Liver (tissue), 8 donors: ENCODE measurements at regions not wholly inside any gene's neighbourhood (a gene's known extent, or its start where the extent isn't known, plus 50 kb on each side); places are given as distances from the start of the nearest gene placed in this dataset.

Source experiments
- DNase-seq: peaks from one replicate; pipeline ENCODE4 v3.0.0-alpha.2; 2017; ENCODE audit warnings: low spot score
- H3K27ac ChIP-seq, 2 donors: one replicate each; pipeline ENCODE4 v1.7.0; 2013; ENCODE audit warnings: inconsistent platforms in 2 of 2, low read length in 2 of 2, control low read depth in 1 of 2, low read depth in 1 of 2, mild to moderate bottlenecking in 1 of 2
- H3K27me3 ChIP-seq, 4 donors: one replicate each; pipeline versions ENCODE4 v1.6.1 to v1.7.0; 2013; ENCODE audit warnings: low read length in 3 of 4, inconsistent platforms in 1 of 4, mild to moderate bottlenecking in 1 of 4, moderate library complexity in 1 of 4; ENCODE audit not compliant: control insufficient read depth in 4 of 4, insufficient read depth in 4 of 4
- H3K36me3 ChIP-seq, 4 donors: one replicate each; pipeline versions ENCODE4 v1.6.1 to v1.7.0; 2013; ENCODE audit warnings: low read length in 3 of 4, mild to moderate bottlenecking in 3 of 4, low read depth in 1 of 4, moderate library complexity in 1 of 4; ENCODE audit not compliant: control insufficient read depth in 4 of 4, insufficient read depth in 3 of 4
- H3K4me1 ChIP-seq, 4 donors: one replicate each; pipeline versions ENCODE4 v1.6.1 to v1.7.0; 2013; ENCODE audit warnings: low read length in 3 of 4, mild to moderate bottlenecking in 3 of 4, moderate library complexity in 1 of 4; ENCODE audit not compliant: control insufficient read depth in 4 of 4, insufficient read depth in 4 of 4
- H3K4me3 ChIP-seq, 3 donors: one replicate each; pipeline versions ENCODE4 v1.6.1 to v1.7.0; 2013; ENCODE audit warnings: low read length in 3 of 3, control low read depth in 1 of 3, low read depth in 1 of 3, mild to moderate bottlenecking in 1 of 3
- H3K9ac ChIP-seq, 2 donors: one replicate each; pipeline ENCODE4 v1.7.0; 2013; ENCODE audit warnings: low read length in 2 of 2, mild to moderate bottlenecking in 2 of 2, moderate library complexity in 2 of 2, control low read depth in 1 of 2, low read depth in 1 of 2
- H3K9me3 ChIP-seq, 4 donors: one replicate each; pipeline versions ENCODE4 v1.6.1 to v1.7.0; 2013; ENCODE audit warnings: low read length in 3 of 4; ENCODE audit not compliant: control insufficient read depth in 4 of 4
- EGR1 ChIP-seq, 2 donors: IDR thresholded peaks; 2 replicates each; pipeline ENCODE4 v1.6.1; 2016 to 2018; ENCODE audit warnings: antibody characterized with exemption in 2 of 2, low read depth in 2 of 2
- FOXA1 ChIP-seq: IDR thresholded peaks from 2 replicates; pipeline ENCODE4 v1.6.1; 2016; ENCODE audit warnings: antibody characterized with exemption
- FOXA2 ChIP-seq: IDR thresholded peaks from 2 replicates; pipeline ENCODE4 v1.6.1; 2016; ENCODE audit warnings: antibody characterized with exemption
- GABPA ChIP-seq, 2 donors: IDR thresholded peaks in 1 of 2; conservative IDR thresholded peaks in 1 of 2; 2 replicates each; pipeline ENCODE4 v1.6.1; 2016; ENCODE audit warnings: antibody characterized with exemption in 2 of 2, mild to moderate bottlenecking in 1 of 2, moderate library complexity in 1 of 2
- HNF4G ChIP-seq: IDR thresholded peaks from 2 replicates; pipeline ENCODE4 v1.6.1; 2016; ENCODE audit warnings: antibody characterized with exemption
- JUND ChIP-seq, 2 donors: IDR thresholded peaks; 2 replicates each; pipeline ENCODE4 v1.6.1; 2016; ENCODE audit warnings: antibody characterized with exemption in 2 of 2
- RAD21 ChIP-seq, 2 donors: IDR thresholded peaks; 2 replicates each; pipeline ENCODE4 v1.6.1; 2016; ENCODE audit warnings: antibody characterized with exemption in 2 of 2, mild to moderate bottlenecking in 2 of 2
- SP1 ChIP-seq: IDR thresholded peaks from 2 replicates; pipeline ENCODE4 v1.6.1; 2018; ENCODE audit warnings: antibody characterized with exemption, mild to moderate bottlenecking
- WGBS: extraction: QIAGEN DNeasy Blood & Tissue Kit; methylation state at CpG from one replicate; pipeline ENCODE4 v1.1.7; 2013; 5-methylcytosine and 5-hydroxymethylcytosine counted together
- TF ChIP-seq, protein P1 (sequence below): IDR thresholded peaks from 2 replicates; pipeline ENCODE4 v1.6.1; 2016; ENCODE audit warnings: antibody characterized with exemption
- TF ChIP-seq, protein P2 (sequence below): IDR thresholded peaks from 2 replicates; pipeline ENCODE4 v1.6.1; 2016; ENCODE audit warnings: antibody characterized with exemption, mild to moderate bottlenecking
- TF ChIP-seq, protein P3 (sequence below): fragments of 150-350 bp; IDR thresholded peaks from 2 replicates; pipeline ENCODE4 v1.5.1; 2017; ENCODE audit warnings: improper control_type of control experiment, low read depth, low read length; ENCODE audit not compliant: missing input control
- TF ChIP-seq, protein P4 (sequence below): IDR thresholded peaks from 2 replicates; pipeline ENCODE4 v1.6.1; 2016; ENCODE audit warnings: antibody characterized with exemption
- TF ChIP-seq, protein P5 (sequence below): IDR thresholded peaks from 2 replicates; pipeline ENCODE4 v1.6.1; 2016; ENCODE audit warnings: antibody characterized with exemption
- donor health status: healthy.
- donor health status: healthy.
- donor health status: healthy.
- donor health status: healthy.
- donor health status: healthy.

DNA sequence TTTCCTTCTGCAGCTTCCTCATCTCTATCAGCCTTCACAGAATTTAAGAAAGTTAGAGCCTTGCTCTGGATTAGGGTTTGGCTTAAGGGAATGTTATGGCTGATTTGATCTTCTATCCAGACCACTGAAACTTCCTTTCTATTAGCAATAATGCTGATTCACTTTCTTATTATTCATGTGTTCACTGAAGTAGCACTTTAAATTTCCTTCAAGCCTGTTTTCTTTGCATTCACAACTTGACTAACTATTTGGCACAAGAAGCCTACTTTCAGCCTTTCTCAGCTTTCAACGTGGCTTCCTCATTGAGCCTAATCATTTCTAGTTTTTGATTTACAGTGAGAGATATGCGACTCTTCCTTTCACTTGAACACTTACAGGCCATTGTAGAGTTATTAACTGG, 528.5 kb downstream of the PLPP3 start:
- DNase-seq = no peak
- Histone ChIP-seq H3K27ac (no peak overlapping the region), H3K9ac (no peak overlapping the region), H3K4me3 (no peak overlapping the region), H3K36me3 (no peaks in the 10 kb centered on the region), H3K9me3 (peaks cover 0 to 4% (median 0%) of the 10 kb centered on the region in 4 donors), H3K27me3 (no peaks in the 10 kb centered on the region), H3K4me1 (no peaks in the 10 kb centered on the region)
- 82% methylated on average over 2 of the region's 2 CpGs for WGBS
- no peak for TF ChIP-seq EGR1 (IDR thresholded peaks at IDR 0.05; ENCODE audit: low read depth in 2 of 2)
- no peak for TF ChIP-seq JUND (IDR thresholded peaks at IDR 0.05)
- no peak for TF ChIP-seq FOXA1
- TF ChIP-seq HNF4G = no peak
- no peak for TF ChIP-seq FOXA2
- TF ChIP-seq, protein P1, sequence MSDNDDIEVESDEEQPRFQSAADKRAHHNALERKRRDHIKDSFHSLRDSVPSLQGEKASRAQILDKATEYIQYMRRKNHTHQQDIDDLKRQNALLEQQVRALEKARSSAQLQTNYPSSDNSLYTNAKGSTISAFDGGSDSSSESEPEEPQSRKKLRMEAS = no peak
- TF ChIP-seq, protein P2, sequence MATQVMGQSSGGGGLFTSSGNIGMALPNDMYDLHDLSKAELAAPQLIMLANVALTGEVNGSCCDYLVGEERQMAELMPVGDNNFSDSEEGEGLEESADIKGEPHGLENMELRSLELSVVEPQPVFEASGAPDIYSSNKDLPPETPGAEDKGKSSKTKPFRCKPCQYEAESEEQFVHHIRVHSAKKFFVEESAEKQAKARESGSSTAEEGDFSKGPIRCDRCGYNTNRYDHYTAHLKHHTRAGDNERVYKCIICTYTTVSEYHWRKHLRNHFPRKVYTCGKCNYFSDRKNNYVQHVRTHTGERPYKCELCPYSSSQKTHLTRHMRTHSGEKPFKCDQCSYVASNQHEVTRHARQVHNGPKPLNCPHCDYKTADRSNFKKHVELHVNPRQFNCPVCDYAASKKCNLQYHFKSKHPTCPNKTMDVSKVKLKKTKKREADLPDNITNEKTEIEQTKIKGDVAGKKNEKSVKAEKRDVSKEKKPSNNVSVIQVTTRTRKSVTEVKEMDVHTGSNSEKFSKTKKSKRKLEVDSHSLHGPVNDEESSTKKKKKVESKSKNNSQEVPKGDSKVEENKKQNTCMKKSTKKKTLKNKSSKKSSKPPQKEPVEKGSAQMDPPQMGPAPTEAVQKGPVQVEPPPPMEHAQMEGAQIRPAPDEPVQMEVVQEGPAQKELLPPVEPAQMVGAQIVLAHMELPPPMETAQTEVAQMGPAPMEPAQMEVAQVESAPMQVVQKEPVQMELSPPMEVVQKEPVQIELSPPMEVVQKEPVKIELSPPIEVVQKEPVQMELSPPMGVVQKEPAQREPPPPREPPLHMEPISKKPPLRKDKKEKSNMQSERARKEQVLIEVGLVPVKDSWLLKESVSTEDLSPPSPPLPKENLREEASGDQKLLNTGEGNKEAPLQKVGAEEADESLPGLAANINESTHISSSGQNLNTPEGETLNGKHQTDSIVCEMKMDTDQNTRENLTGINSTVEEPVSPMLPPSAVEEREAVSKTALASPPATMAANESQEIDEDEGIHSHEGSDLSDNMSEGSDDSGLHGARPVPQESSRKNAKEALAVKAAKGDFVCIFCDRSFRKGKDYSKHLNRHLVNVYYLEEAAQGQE = no peak
- no peak for TF ChIP-seq SP1
- TF ChIP-seq, protein P3, sequence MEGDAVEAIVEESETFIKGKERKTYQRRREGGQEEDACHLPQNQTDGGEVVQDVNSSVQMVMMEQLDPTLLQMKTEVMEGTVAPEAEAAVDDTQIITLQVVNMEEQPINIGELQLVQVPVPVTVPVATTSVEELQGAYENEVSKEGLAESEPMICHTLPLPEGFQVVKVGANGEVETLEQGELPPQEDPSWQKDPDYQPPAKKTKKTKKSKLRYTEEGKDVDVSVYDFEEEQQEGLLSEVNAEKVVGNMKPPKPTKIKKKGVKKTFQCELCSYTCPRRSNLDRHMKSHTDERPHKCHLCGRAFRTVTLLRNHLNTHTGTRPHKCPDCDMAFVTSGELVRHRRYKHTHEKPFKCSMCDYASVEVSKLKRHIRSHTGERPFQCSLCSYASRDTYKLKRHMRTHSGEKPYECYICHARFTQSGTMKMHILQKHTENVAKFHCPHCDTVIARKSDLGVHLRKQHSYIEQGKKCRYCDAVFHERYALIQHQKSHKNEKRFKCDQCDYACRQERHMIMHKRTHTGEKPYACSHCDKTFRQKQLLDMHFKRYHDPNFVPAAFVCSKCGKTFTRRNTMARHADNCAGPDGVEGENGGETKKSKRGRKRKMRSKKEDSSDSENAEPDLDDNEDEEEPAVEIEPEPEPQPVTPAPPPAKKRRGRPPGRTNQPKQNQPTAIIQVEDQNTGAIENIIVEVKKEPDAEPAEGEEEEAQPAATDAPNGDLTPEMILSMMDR = no peak
- TF ChIP-seq RAD21 (IDR thresholded peaks at IDR 0.05) = no peak
- TF ChIP-seq GABPA (IDR thresholded peaks at IDR 0.05 in 1 of 2, conservative IDR thresholded peaks at IDR 0.05 in 1 of 2) = no peak
- TF ChIP-seq, protein P4, sequence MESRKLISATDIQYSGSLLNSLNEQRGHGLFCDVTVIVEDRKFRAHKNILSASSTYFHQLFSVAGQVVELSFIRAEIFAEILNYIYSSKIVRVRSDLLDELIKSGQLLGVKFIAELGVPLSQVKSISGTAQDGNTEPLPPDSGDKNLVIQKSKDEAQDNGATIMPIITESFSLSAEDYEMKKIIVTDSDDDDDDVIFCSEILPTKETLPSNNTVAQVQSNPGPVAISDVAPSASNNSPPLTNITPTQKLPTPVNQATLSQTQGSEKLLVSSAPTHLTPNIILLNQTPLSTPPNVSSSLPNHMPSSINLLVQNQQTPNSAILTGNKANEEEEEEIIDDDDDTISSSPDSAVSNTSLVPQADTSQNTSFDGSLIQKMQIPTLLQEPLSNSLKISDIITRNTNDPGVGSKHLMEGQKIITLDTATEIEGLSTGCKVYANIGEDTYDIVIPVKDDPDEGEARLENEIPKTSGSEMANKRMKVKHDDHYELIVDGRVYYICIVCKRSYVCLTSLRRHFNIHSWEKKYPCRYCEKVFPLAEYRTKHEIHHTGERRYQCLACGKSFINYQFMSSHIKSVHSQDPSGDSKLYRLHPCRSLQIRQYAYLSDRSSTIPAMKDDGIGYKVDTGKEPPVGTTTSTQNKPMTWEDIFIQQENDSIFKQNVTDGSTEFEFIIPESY = no peak

DNA sequence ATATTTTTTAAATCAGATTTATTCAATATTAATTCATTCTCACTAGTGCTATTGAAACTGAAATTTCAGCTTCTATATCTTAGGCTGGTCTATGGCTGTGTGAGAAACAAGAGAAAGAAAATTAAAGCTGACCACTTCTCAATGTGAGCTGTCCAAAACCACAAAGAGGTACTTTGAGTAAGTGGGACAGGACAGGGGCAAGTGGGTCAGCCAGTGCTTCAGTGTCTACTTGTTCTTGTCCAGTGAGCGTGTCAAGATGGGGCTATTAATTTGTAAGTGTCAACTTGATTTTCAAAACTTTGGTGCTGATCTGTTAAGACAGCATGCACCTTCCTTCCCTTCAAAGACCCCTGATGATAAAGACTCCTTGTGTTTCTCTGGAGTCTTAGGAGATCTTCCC, 533.9 kb downstream of the PLPP3 start:
- H3K9ac ChIP-seq = no peak overlapping the region
- no peak for DNase-seq
- H3K27me3 ChIP-seq = no peaks in the 10 kb centered on the region
- no peaks in the 10 kb centered on the region for H3K4me1 ChIP-seq
- H3K4me3 ChIP-seq = no peak overlapping the region
- no peak overlapping the region for H3K27ac ChIP-seq
- peaks cover 0 to 4% (median 0%) of the 10 kb centered on the region in 4 donors for H3K9me3 ChIP-seq
- 97% methylated on average over 1 of the region's 1 CpG for WGBS
- TF ChIP-seq, protein P5, sequence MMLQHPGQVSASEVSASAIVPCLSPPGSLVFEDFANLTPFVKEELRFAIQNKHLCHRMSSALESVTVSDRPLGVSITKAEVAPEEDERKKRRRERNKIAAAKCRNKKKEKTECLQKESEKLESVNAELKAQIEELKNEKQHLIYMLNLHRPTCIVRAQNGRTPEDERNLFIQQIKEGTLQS = no peak
- no peak for TF ChIP-seq SP1
- TF ChIP-seq JUND (IDR thresholded peaks at IDR 0.05) = no peak
- TF ChIP-seq FOXA2 = no peak
- H3K36me3 ChIP-seq = no peaks in the 10 kb centered on the region
